CD4-positive, alpha-beta T cell (primary cell): ENCODE measurements at regions not wholly inside any gene's neighbourhood (a gene's known extent, or its start where the extent isn't known, plus 50 kb on each side); places are given as distances from the start of the nearest gene placed in this dataset.

ENCODE experiments used
- ATAC-seq: fragments of 200-7000 bp; cut with Tn5 transposase; one replicate; pipeline ENCODE4 v1.10.0; 2022; ENCODE audit warnings: mild to moderate bottlenecking; ENCODE audit not compliant: poor library complexity
- CTCF ChIA-PET: fragments of 350-600 bp; sonication (Branson Sonifier 250); formaldehyde crosslinking; loops from one replicate; lab custom pipeline; 2021; ENCODE audit warnings: antibody characterized with exemption, inconsistent platforms; lab: Charles Lee
- POLR2A ChIA-PET: fragments of 350-600 bp; sonication (Branson Sonifier 250); formaldehyde crosslinking; loops from one replicate; lab custom pipeline; 2021; ENCODE audit warnings: antibody characterized with exemption, inconsistent platforms; lab: Charles Lee
- DNase-seq, 14 experiments: peaks; one replicate each; pipeline ENCODE4 v3.0.0-alpha.2; 2013 to 2020; ENCODE audit warnings: mixed read lengths in 2 of 14
- H3K27ac ChIP-seq, 2 donors: one replicate each; pipeline versions ENCODE4 v1.5.1 to v1.7.0; 2013; ENCODE audit warnings: low read length in 2 of 2, low read depth in 1 of 2, mild to moderate bottlenecking in 1 of 2
- H3K27me3 ChIP-seq, 2 experiments: 1 replicate in 1 of 2; 2 replicates in 1 of 2; pipeline versions ENCODE4 v1.6.1 to v1.7.0; 2013; ENCODE audit warnings: low read length in 2 of 2, control low read depth in 1 of 2, mild to moderate bottlenecking in 1 of 2, moderate library complexity in 1 of 2; ENCODE audit not compliant: insufficient read depth in 2 of 2, control insufficient read depth in 1 of 2
- H3K36me3 ChIP-seq: one replicate; pipeline ENCODE4 v1.6.1; 2013; ENCODE audit warnings: low read length, control low read depth; ENCODE audit not compliant: insufficient read depth
- H3K4me1 ChIP-seq: one replicate; pipeline ENCODE4 v1.6.1; 2013; ENCODE audit warnings: low read length, control low read depth; ENCODE audit not compliant: insufficient read depth
- H3K4me3 ChIP-seq: one replicate; pipeline ENCODE4 v1.5.1; 2013; ENCODE audit warnings: mild to moderate bottlenecking, low read length, moderate library complexity
- H3K9me3 ChIP-seq, 2 experiments: 1 replicate in 1 of 2; 2 replicates in 1 of 2; pipeline versions ENCODE4 v1.6.1 to v1.7.0; 2013; ENCODE audit warnings: low read length in 2 of 2, mild to moderate bottlenecking in 2 of 2, control low read depth in 1 of 2, moderate library complexity in 1 of 2; ENCODE audit not compliant: control insufficient read depth in 1 of 2, insufficient read depth in 1 of 2
- H3K27ac Mint-ChIP-seq: one replicate; pipeline ENCODE4 v1.8.0; 2020; ENCODE audit warnings: mixed read lengths
- H3K27me3 Mint-ChIP-seq: one replicate; pipeline ENCODE4 v1.8.0; 2021; ENCODE audit warnings: mixed read lengths
- H3K36me3 Mint-ChIP-seq: one replicate; pipeline ENCODE4 v1.8.0; 2021; ENCODE audit warnings: low read depth, mixed read lengths
- H3K4me1 Mint-ChIP-seq: one replicate; pipeline ENCODE4 v1.8.0; 2021; ENCODE audit warnings: low read depth, mixed read lengths
- H3K4me3 Mint-ChIP-seq: one replicate; pipeline ENCODE4 v1.8.0; 2020; ENCODE audit warnings: mild to moderate bottlenecking, mixed read lengths
- H3K9me3 Mint-ChIP-seq: one replicate; pipeline ENCODE4 v1.8.0; 2020; ENCODE audit warnings: mixed read lengths
- intact Hi-C, 2 experiments: fragments of 100-400 bp; cut with DNase I in 1 of 2; cut with micrococcal nuclease in 1 of 2; formaldehyde crosslinking; loops; one replicate each; pipeline versions ENCODE4 v1.15.1 to v1.9.0; 2023 to 2025; cut with DNase I, micrococcal nuclease
- TF ChIP-seq, protein P1 (sequence below): fragments of 200-600 bp; IDR thresholded peaks from one replicate; pipeline ENCODE4 v1.8.0; 2022; ENCODE audit warnings: antibody characterized with exemption, mild to moderate bottlenecking

DNA sequence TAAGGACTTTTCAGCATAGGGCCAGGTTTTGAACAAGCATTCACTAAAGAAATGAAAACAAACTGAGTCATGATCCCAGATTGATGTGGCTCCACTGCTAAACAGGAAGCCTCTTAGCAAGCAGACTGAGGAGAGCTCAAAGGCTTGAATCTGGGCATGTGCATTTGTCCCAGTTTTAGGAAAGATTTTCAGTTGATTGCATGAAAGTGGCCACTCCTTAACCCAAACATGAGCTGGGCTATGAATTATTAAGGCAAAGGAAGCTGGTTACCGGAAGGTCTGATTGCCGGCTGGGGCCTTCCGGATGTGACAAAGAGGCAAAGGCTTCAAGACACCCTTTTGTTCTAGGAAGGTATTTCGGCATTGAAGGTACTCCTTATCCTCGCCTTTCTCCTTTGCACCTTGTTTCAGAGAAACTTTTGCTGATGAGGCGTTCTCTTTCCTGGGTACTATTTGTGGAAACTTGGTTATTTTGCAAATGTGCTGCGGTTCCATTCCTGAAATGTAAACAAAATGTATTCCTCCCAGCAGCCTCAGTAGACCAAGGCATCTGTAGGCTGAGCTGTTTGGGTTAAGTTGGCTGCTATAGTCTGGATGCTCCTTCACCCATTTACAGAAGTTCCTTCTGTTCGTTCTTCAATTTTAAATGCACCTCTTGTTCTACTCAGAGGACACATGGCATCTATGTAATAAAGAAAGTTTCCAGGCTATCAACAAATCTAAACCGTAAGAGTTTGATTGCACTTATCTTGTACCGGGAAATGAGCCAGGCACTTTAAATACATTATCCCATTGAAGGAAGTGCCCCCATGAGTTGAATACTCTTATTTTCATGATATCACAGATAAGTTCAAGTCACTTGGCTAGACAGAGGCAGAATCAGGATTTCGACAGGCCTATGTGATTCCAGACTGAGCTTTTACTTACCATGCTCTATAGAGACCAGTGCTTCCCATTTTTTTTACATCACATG, 115.6 kb upstream of the METAP2 start:
- TF ChIP-seq, protein P1, sequence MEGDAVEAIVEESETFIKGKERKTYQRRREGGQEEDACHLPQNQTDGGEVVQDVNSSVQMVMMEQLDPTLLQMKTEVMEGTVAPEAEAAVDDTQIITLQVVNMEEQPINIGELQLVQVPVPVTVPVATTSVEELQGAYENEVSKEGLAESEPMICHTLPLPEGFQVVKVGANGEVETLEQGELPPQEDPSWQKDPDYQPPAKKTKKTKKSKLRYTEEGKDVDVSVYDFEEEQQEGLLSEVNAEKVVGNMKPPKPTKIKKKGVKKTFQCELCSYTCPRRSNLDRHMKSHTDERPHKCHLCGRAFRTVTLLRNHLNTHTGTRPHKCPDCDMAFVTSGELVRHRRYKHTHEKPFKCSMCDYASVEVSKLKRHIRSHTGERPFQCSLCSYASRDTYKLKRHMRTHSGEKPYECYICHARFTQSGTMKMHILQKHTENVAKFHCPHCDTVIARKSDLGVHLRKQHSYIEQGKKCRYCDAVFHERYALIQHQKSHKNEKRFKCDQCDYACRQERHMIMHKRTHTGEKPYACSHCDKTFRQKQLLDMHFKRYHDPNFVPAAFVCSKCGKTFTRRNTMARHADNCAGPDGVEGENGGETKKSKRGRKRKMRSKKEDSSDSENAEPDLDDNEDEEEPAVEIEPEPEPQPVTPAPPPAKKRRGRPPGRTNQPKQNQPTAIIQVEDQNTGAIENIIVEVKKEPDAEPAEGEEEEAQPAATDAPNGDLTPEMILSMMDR = no peak
- no peaks in the 10 kb centered on the region for H3K9me3 Mint-ChIP-seq
- no peak for ATAC-seq
- no peak overlapping the region for H3K27ac ChIP-seq
- no peak for DNase-seq
- no peaks in the 10 kb centered on the region for H3K36me3 ChIP-seq
- H3K36me3 Mint-ChIP-seq = no peaks in the 10 kb centered on the region
- H3K4me1 Mint-ChIP-seq = no peaks in the 10 kb centered on the region
- no peaks in the 10 kb centered on the region for H3K27me3 ChIP-seq
- no peaks in the 10 kb centered on the region for H3K27me3 Mint-ChIP-seq
- H3K4me3 ChIP-seq = no peak overlapping the region
- H3K4me1 ChIP-seq = no peaks in the 10 kb centered on the region
- H3K27ac Mint-ChIP-seq = no peak overlapping the region
- ChIA-PET CTCF (no interaction called here), POLR2A (no interaction called here)
- no peak overlapping the region for H3K4me3 Mint-ChIP-seq
- intact Hi-C loops = no loop called here
- H3K9me3 ChIP-seq = no peaks in the 10 kb centered on the region

DNA sequence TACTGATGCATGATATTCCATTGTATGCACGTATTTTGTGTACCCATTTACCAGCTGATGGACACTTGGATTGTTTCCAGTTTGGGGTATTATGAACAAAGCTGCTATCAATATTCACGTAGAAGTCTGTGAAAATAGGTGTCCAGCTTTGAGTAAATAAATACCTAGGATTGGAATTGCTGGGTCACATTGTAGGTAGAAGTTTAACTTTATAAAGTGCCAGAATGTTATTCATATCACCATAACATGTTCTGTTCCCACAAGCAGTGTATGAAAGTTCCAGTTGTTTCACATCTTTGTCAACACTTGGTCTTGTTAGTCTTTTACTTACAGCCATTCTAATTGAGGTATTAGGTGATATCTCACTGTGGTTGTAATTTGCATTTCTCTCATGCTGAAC, 108.0 kb upstream of the METAP2 start:
- no peak for ATAC-seq
- POLR2A ChIA-PET = no interaction called here
- Histone ChIP-seq H3K36me3 (no peaks in the 10 kb centered on the region), H3K27ac (no peak overlapping the region), H3K4me3 (no peak overlapping the region), H3K9me3 (no peaks in the 10 kb centered on the region), H3K4me1 (no peaks in the 10 kb centered on the region), H3K27me3 (no peaks in the 10 kb centered on the region)
- Mint-ChIP-seq H3K27me3 (no peaks in the 10 kb centered on the region), H3K4me1 (no peaks in the 10 kb centered on the region), H3K9me3 (no peaks in the 10 kb centered on the region), H3K4me3 (no peak overlapping the region), H3K36me3 (no peaks in the 10 kb centered on the region), H3K27ac (no peak overlapping the region)
- TF ChIP-seq, protein P1 = no peak
- no peak for DNase-seq
- intact Hi-C loops = no loop called here
- CTCF ChIA-PET = no interaction called here

DNA sequence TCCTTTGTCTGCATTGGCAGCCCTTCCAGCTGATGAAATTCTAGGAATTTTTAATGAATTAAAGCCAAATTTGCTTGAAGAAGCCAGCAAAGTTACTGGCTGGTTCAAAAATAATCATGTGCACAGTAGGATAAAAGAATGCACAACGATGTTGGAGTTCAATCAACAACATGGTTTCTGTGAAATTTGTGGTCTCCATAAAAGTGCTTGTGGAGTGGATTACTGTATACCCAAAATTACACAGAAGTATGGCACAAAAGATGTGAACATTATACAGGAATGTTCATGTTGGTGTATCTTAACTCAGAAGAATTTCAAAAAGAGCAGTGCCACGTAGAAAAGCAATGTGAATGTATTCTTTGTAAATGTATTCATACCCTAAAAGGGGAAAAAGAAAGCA, 105.0 kb upstream of the METAP2 start:
- H3K36me3 Mint-ChIP-seq = no peaks in the 10 kb centered on the region
- ATAC-seq (no peak), DNase-seq (no peak)
- intact Hi-C loops = no loop called here
- Histone ChIP-seq H3K4me1 (no peaks in the 10 kb centered on the region), H3K27ac (no peak overlapping the region), H3K36me3 (no peaks in the 10 kb centered on the region), H3K4me3 (no peak overlapping the region), H3K27me3 (no peaks in the 10 kb centered on the region), H3K9me3 (no peaks in the 10 kb centered on the region)
- H3K4me3 Mint-ChIP-seq = no peak overlapping the region
- H3K4me1 Mint-ChIP-seq = no peaks in the 10 kb centered on the region
- TF ChIP-seq, protein P1 = no peak
- H3K9me3 Mint-ChIP-seq = no peaks in the 10 kb centered on the region
- no peaks in the 10 kb centered on the region for H3K27me3 Mint-ChIP-seq
- CTCF ChIA-PET = no interaction called here
- H3K27ac Mint-ChIP-seq = no peak overlapping the region
- POLR2A ChIA-PET = no interaction called here
